Keratinocyte (primary cell): ENCODE measurements at regions not wholly inside any gene's neighbourhood (a gene's known extent, or its start where the extent isn't known, plus 50 kb on each side); places are given as distances from the start of the nearest gene placed in this dataset.

Experiments
- DNase-seq: peaks from one replicate; pipeline ENCODE4 v3.0.0-alpha.2; 2011; ENCODE audit warnings: low read depth, missing footprints, low spot score
- FAIRE-seq: peaks from 2 replicates; lab custom pipeline; 2011; peaks lifted over from hg19 to GRCh38; lab: Jason Lieb, UNC
- H2AFZ ChIP-seq: 2 replicates; pipeline ENCODE4 v1.6.0; 2012; ENCODE audit warnings: low read length, control low read depth, inconsistent platforms; ENCODE audit not compliant: control insufficient read depth
- H3K27ac ChIP-seq: 2 replicates; pipeline ENCODE4 v1.5.1; 2011; ENCODE audit warnings: low read length; ENCODE audit not compliant: control insufficient read depth, insufficient read depth
- H3K27me3 ChIP-seq: 3 replicates; pipeline ENCODE4 v1.6.0; 2011; ENCODE audit warnings: low read length; ENCODE audit not compliant: control insufficient read depth, insufficient read depth; ENCODE audit errors: extremely low read depth
- H3K36me3 ChIP-seq, 2 experiments: 2 replicates in 1 of 2; 3 replicates in 1 of 2; pipeline ENCODE4 v1.5.1; 2011; ENCODE audit warnings: low read length in 2 of 2, mild to moderate bottlenecking in 1 of 2; ENCODE audit not compliant: control insufficient read depth in 2 of 2, insufficient read depth in 2 of 2; ENCODE audit errors: extremely low read depth in 1 of 2
- H3K4me1 ChIP-seq: 3 replicates; pipeline ENCODE4 v1.5.1; 2011; ENCODE audit warnings: low read length; ENCODE audit not compliant: control insufficient read depth, insufficient read depth; ENCODE audit errors: extremely low read depth
- H3K4me2 ChIP-seq: 3 replicates; pipeline ENCODE4 v1.6.0; 2011; ENCODE audit warnings: low read depth, low read length; ENCODE audit not compliant: control insufficient read depth, insufficient read depth; ENCODE audit errors: extremely low read depth
- H3K4me3 ChIP-seq, 3 experiments: fragments of 200-600 bp in 1 of 3; sonication (generic) in 1 of 3; 2 replicates in 2 of 3; 3 replicates in 1 of 3; pipeline ENCODE4 v1.5.1; 2011 to 2016; ENCODE audit warnings: low read length in 3 of 3, mild to moderate bottlenecking in 3 of 3, control low read depth in 2 of 3, inconsistent platforms in 1 of 3, low read depth in 1 of 3, mixed read lengths in 1 of 3, mixed run types in 1 of 3, moderate library complexity in 1 of 3; ENCODE audit not compliant: control insufficient read depth in 2 of 3, insufficient read depth in 2 of 3; ENCODE audit errors: extremely low read depth in 1 of 3
- H3K79me2 ChIP-seq: 2 replicates; pipeline ENCODE4 v1.6.0; 2012; ENCODE audit warnings: low read length; ENCODE audit not compliant: control insufficient read depth, insufficient read depth
- H3K9ac ChIP-seq: 3 replicates; pipeline ENCODE4 v1.6.0; 2011; ENCODE audit warnings: low read length; ENCODE audit not compliant: control insufficient read depth, insufficient read depth; ENCODE audit errors: extremely low read depth
- H3K9me1 ChIP-seq: 3 replicates; pipeline ENCODE4 v1.6.0; 2011; ENCODE audit warnings: low read length; ENCODE audit not compliant: control insufficient read depth, insufficient read depth; ENCODE audit errors: extremely low read depth
- H3K9me3 ChIP-seq: 2 replicates; pipeline ENCODE4 v1.5.1; 2012; ENCODE audit warnings: low read depth, low read length; ENCODE audit not compliant: control insufficient read depth
- H4K20me1 ChIP-seq: 3 replicates; pipeline ENCODE4 v1.6.0; 2011; ENCODE audit warnings: low read length; ENCODE audit not compliant: control insufficient read depth, insufficient read depth; ENCODE audit errors: extremely low read depth
- EZH2 ChIP-seq: IDR thresholded peaks from one replicate; pipeline ENCODE4 v1.6.1; 2012; ENCODE audit warnings: inconsistent platforms, mild to moderate bottlenecking, low read length, moderate library complexity
- dilution Hi-C: fragments of 300-500 bp; cut with MboI; formaldehyde crosslinking; loops from one replicate; pipeline ENCODE4 v1.7.0; 2020; ENCODE audit warnings: low sequenced_read_pairs; ENCODE audit not compliant: extremely low pct_ligation_motif_present
- TF ChIP-seq, protein P1 (sequence below), 3 experiments: IDR thresholded peaks in 1 of 3; conservative IDR thresholded peaks in 1 of 3; optimal IDR thresholded peaks in 1 of 3; 2 replicates in 2 of 3; 3 replicates in 1 of 3; pipeline versions ENCODE3 to v1.5.1; 2011; ENCODE audit warnings: low read length in 3 of 3, mild to moderate bottlenecking in 3 of 3, moderate library complexity in 2 of 3, control low read depth in 1 of 3, inconsistent platforms in 1 of 3; ENCODE audit not compliant: insufficient read depth in 2 of 3; ENCODE audit errors: extremely low read depth in 1 of 3

DNA sequence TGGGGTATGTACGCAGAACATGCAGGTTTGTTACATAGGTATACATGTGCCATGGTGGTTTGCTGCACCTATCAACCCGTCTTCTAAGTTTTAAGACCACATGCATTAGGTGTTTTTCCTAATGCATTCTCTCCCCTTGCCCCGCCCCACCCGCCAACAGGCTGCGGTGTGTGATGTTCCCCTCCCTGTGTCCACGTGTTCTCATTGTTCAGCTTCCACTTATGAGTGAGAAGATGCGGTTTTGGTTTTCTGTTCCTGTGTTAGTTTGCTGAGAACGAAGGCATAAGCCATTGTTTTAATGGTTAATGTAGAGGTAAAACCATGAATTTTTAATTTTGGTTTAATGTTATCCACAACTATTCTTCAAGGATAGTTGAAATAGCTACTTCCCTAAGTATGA lies 346.8 kb upstream of the EPHA6 start:
- H3K79me2 ChIP-seq: no peaks in the 10 kb centered on the region
- no peaks in the 10 kb centered on the region for H3K9me1 ChIP-seq
- H3K27ac ChIP-seq: no peak overlapping the region
- H3K9me3 ChIP-seq: no peaks in the 10 kb centered on the region
- no peaks in the 10 kb centered on the region for H3K4me1 ChIP-seq
- H3K4me3 ChIP-seq: no peak overlapping the region
- H2AFZ ChIP-seq: no peak overlapping the region
- DNase-seq (no peak), FAIRE-seq (no peak)
- H3K27me3 ChIP-seq: no peaks in the 10 kb centered on the region
- H3K36me3 ChIP-seq: no peaks in the 10 kb centered on the region
- TF ChIP-seq, protein P1, sequence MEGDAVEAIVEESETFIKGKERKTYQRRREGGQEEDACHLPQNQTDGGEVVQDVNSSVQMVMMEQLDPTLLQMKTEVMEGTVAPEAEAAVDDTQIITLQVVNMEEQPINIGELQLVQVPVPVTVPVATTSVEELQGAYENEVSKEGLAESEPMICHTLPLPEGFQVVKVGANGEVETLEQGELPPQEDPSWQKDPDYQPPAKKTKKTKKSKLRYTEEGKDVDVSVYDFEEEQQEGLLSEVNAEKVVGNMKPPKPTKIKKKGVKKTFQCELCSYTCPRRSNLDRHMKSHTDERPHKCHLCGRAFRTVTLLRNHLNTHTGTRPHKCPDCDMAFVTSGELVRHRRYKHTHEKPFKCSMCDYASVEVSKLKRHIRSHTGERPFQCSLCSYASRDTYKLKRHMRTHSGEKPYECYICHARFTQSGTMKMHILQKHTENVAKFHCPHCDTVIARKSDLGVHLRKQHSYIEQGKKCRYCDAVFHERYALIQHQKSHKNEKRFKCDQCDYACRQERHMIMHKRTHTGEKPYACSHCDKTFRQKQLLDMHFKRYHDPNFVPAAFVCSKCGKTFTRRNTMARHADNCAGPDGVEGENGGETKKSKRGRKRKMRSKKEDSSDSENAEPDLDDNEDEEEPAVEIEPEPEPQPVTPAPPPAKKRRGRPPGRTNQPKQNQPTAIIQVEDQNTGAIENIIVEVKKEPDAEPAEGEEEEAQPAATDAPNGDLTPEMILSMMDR (optimal IDR thresholded peaks at IDR 0.05 in 1 of 3, IDR thresholded peaks at IDR 0.05 in 1 of 3, conservative IDR thresholded peaks at IDR 0.05 in 1 of 3; ENCODE audit: extremely low read depth in 1 of 3, insufficient read depth in 2 of 3, low read length in 3 of 3): no peak
- TF ChIP-seq EZH2: no peak
- H3K9ac ChIP-seq: no peak overlapping the region
- dilution Hi-C loops: no loop called here
- H4K20me1 ChIP-seq: no peaks in the 10 kb centered on the region
- H3K4me2 ChIP-seq: no peak overlapping the region

DNA sequence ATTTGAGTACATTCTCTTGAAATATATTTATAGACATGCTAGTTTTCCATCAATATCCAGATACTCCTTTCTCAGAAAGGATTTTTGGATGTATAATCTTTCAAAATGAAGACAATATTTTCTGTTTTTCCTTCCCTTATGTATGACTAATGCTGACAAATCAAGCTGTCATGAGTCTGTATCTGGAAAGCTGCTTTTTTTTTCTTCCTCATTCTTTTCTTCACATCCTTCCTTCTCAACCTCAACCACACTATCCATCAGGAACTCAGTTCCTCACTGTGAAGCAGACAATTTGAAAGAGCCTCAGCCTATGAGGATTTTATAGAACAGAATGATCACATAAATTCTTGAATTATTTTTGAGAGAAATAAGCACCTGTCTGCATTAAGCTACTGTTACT lies 335.9 kb upstream of the EPHA6 start:
- Histone ChIP-seq H2AFZ (no peak overlapping the region), H3K4me2 (no peak overlapping the region), H3K27me3 (no peaks in the 10 kb centered on the region), H3K4me1 (no peaks in the 10 kb centered on the region), H3K9ac (no peak overlapping the region), H3K4me3 (no peak overlapping the region), H3K9me1 (no peaks in the 10 kb centered on the region), H3K36me3 (no peaks in the 10 kb centered on the region), H3K79me2 (no peaks in the 10 kb centered on the region), H3K9me3 (peaks cover 7% of the 10 kb centered on the region), H3K27ac (no peak overlapping the region), H4K20me1 (no peaks in the 10 kb centered on the region)
- DNase-seq (no peak), FAIRE-seq (no peak)
- no peak for TF ChIP-seq EZH2
- TF ChIP-seq, protein P1 (optimal IDR thresholded peaks at IDR 0.05 in 1 of 3, IDR thresholded peaks at IDR 0.05 in 1 of 3, conservative IDR thresholded peaks at IDR 0.05 in 1 of 3; ENCODE audit: extremely low read depth in 1 of 3, insufficient read depth in 2 of 3, low read length in 3 of 3): no peak
- dilution Hi-C loops: no loop called here
